Mesendoderm (in vitro differentiated cells): ENCODE measurements at regions not wholly inside any gene's neighbourhood (a gene's known extent, or its start where the extent isn't known, plus 50 kb on each side); places are given as distances from the start of the nearest gene placed in this dataset.

Experiments used
- DNase-seq: peaks from one replicate; pipeline ENCODE4 v3.0.0; 2013
- H2AK5ac ChIP-seq: 2 replicates; pipeline ENCODE4 v1.6.1; 2013; ENCODE audit warnings: low read length, inconsistent platforms
- H2BK120ac ChIP-seq: 2 replicates; pipeline ENCODE4 v1.6.1; 2013; ENCODE audit warnings: low read depth, mild to moderate bottlenecking, low read length, moderate library complexity, mixed read lengths
- H2BK15ac ChIP-seq: replicated peaks from 2 replicates; pipeline ENCODE4 v1.6.1; 2013; ENCODE audit warnings: low read depth, mild to moderate bottlenecking, moderate library complexity
- H2BK5ac ChIP-seq: 2 replicates; pipeline ENCODE4 v1.6.1; 2013; ENCODE audit warnings: low read length, inconsistent platforms
- H3K18ac ChIP-seq: 2 replicates; pipeline ENCODE4 v1.6.1; 2013; ENCODE audit warnings: mild to moderate bottlenecking, low read length, mixed read lengths
- H3K23ac ChIP-seq: one replicate; pipeline ENCODE4 v1.6.1; 2013; ENCODE audit warnings: low read length
- H3K27ac ChIP-seq: 2 replicates; pipeline ENCODE4 v1.5.1; 2013; ENCODE audit warnings: low read depth, mild to moderate bottlenecking, inconsistent platforms, low read length, moderate library complexity
- H3K27me3 ChIP-seq: 2 replicates; pipeline ENCODE4 v1.6.1; 2013; ENCODE audit warnings: low read length, control low read depth, mild to moderate bottlenecking, inconsistent platforms; ENCODE audit not compliant: insufficient read depth, poor library complexity
- H3K36me3 ChIP-seq: 2 replicates; pipeline ENCODE4 v1.6.1; 2013; ENCODE audit warnings: low read length, inconsistent platforms; ENCODE audit not compliant: control insufficient read depth, insufficient read depth
- H3K4ac ChIP-seq: one replicate; pipeline ENCODE4 v1.6.1; 2013; ENCODE audit warnings: low read depth, mild to moderate bottlenecking, low read length, moderate library complexity
- H3K4me1 ChIP-seq: 2 replicates; pipeline ENCODE4 v1.6.1; 2013; ENCODE audit warnings: low read depth, low read length, inconsistent platforms; ENCODE audit not compliant: control insufficient read depth
- H3K4me2 ChIP-seq: 2 replicates; pipeline ENCODE4 v1.6.1; 2013; ENCODE audit warnings: low read length
- H3K4me3 ChIP-seq: 2 replicates; pipeline ENCODE4 v1.5.1; 2013; ENCODE audit warnings: mild to moderate bottlenecking, low read length
- H3K56ac ChIP-seq: one replicate; pipeline ENCODE4 v1.6.1; 2013; ENCODE audit warnings: low read length
- H3K79me1 ChIP-seq: 2 replicates; pipeline ENCODE4 v1.6.1; 2013; ENCODE audit warnings: low read length, inconsistent platforms
- H3K79me2 ChIP-seq: 2 replicates; pipeline ENCODE4 v1.6.1; 2013; ENCODE audit warnings: mild to moderate bottlenecking, low read length; ENCODE audit not compliant: control insufficient read depth, insufficient read depth
- H3K9ac ChIP-seq: 2 replicates; pipeline ENCODE4 v1.6.1; 2013; ENCODE audit warnings: low read length, inconsistent platforms
- H4K5ac ChIP-seq: one replicate; pipeline ENCODE4 v1.6.1; 2013; ENCODE audit warnings: low read length
- H4K8ac ChIP-seq: one replicate; pipeline ENCODE4 v1.6.1; 2013; ENCODE audit warnings: low read depth, mild to moderate bottlenecking, control low read depth, low read length, moderate library complexity
- WGBS: extraction: QIAGEN DNeasy Blood & Tissue Kit; methylation state at CpG from one replicate; pipeline ENCODE4 v1.1.7; 2013; ENCODE audit warnings: low lambda C conversion rate, missing lambda C conversion rate; ENCODE audit not compliant: insufficient coverage; ENCODE audit errors: extremely low coverage; 5-methylcytosine and 5-hydroxymethylcytosine counted together

DNA sequence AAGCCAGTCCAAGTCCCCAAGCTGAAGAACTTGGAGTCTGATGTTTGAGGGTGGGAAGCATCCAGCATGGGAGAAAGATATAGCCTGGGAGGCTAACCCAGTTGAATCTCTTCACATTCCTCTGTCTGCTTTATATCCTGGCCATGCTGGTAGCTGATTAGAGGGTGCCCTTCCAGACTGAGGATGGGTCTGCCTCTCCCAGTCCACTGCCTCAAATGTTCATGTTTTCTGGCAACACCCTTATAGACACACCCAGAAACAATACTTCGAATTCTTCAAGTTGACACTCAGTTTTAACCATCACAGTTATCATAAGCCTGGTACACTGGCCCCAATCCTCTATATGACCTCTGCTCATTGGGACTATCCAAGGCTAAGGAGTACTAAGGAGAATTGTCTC, 124.1 kb upstream of the WDR1 start:
- Histone ChIP-seq H3K27ac (no peak overlapping the region), H3K4me3 (no peak overlapping the region), H4K5ac (no peak overlapping the region), H3K4me1 (no peaks in the 10 kb centered on the region), H3K27me3 (no peaks in the 10 kb centered on the region), H2AK5ac (no peak overlapping the region), H3K36me3 (no peaks in the 10 kb centered on the region), H3K79me1 (no peaks in the 10 kb centered on the region), H3K9ac (no peak overlapping the region), H3K23ac (no peak overlapping the region), H3K4ac (no peak overlapping the region), H3K56ac (no peak overlapping the region), H2BK15ac (no peak overlapping the region), H4K8ac (no peak overlapping the region), H3K79me2 (no peaks in the 10 kb centered on the region), H3K18ac (no peak overlapping the region), H3K4me2 (no peak overlapping the region), H2BK5ac (no peak overlapping the region), H2BK120ac (no peak overlapping the region)
- WGBS = no CpG with 5 or more reads among the region's 1 CpG
- DNase-seq = no peak

- Histone ChIP-seq H3K23ac (no peak overlapping the region), H2BK120ac (no peak overlapping the region), H2BK5ac (no peak overlapping the region), H3K4me3 (no peak overlapping the region), H3K4ac (no peak overlapping the region), H2BK15ac (no peak overlapping the region), H3K56ac (no peak overlapping the region), H4K8ac (no peak overlapping the region), H3K9ac (no peak overlapping the region), H4K5ac (no peak overlapping the region), H3K79me1 (no peaks in the 10 kb centered on the region), H2AK5ac (no peak overlapping the region), H3K79me2 (no peaks in the 10 kb centered on the region), H3K18ac (no peak overlapping the region), H3K4me2 (no peak overlapping the region), H3K36me3 (no peaks in the 10 kb centered on the region), H3K4me1 (no peaks in the 10 kb centered on the region), H3K27ac (no peak overlapping the region), H3K27me3 (no peaks in the 10 kb centered on the region)
- no peak for DNase-seq
- WGBS = no CpG with 5 or more reads among the region's 7 CpGs
These were observed 123.5 kb upstream of the WDR1 start for GRCh38 chr4:10239982-10240654.

DNA sequence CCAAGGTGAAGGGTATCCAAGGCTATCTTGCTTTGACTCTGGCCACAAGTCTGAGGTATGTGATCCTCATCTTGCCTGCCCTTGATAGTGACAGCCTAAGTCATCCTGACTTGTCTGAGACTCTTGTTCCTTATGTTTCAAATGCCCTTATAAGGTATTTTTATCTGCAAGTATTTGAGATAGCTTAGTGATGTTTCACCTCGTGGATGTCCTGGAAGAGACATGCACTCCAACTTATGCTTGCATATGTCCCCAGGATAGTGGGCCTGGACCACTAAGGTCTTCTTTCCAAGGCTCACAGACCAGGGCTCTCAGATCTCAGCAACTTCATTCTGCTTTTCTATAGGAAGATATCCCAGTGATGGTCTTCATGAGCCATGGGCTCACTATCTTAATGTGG, 120.5 kb upstream of the WDR1 start:
- no peak overlapping the region for H3K27ac ChIP-seq
- H2BK5ac ChIP-seq = no peak overlapping the region
- H3K23ac ChIP-seq = no peak overlapping the region
- H3K4me2 ChIP-seq = no peak overlapping the region
- H4K8ac ChIP-seq = no peak overlapping the region
- no peak overlapping the region for H3K4ac ChIP-seq
- H3K56ac ChIP-seq = no peak overlapping the region
- no peak overlapping the region for H2BK120ac ChIP-seq
- H2AK5ac ChIP-seq = no peak overlapping the region
- no peaks in the 10 kb centered on the region for H3K79me1 ChIP-seq
- no CpG with 5 or more reads among the region's 1 CpG for WGBS
- no peaks in the 10 kb centered on the region for H3K4me1 ChIP-seq
- no peak for DNase-seq
- H2BK15ac ChIP-seq = no peak overlapping the region
- no peak overlapping the region for H3K18ac ChIP-seq
- no peak overlapping the region for H3K4me3 ChIP-seq
- no peak overlapping the region for H3K9ac ChIP-seq
- no peak overlapping the region for H4K5ac ChIP-seq
- no peaks in the 10 kb centered on the region for H3K79me2 ChIP-seq
- no peaks in the 10 kb centered on the region for H3K27me3 ChIP-seq
- no peaks in the 10 kb centered on the region for H3K36me3 ChIP-seq

- Histone ChIP-seq H3K4ac (no peak overlapping the region), H3K18ac (no peak overlapping the region), H3K23ac (no peak overlapping the region), H4K8ac (no peak overlapping the region), H2BK5ac (no peak overlapping the region), H3K27me3 (no peaks in the 10 kb centered on the region), H3K9ac (no peak overlapping the region), H2BK120ac (no peak overlapping the region), H3K36me3 (no peaks in the 10 kb centered on the region), H3K4me1 (no peaks in the 10 kb centered on the region), H3K56ac (no peak overlapping the region), H3K27ac (no peak overlapping the region), H3K79me2 (no peaks in the 10 kb centered on the region), H3K4me2 (no peak overlapping the region), H4K5ac (no peak overlapping the region), H3K4me3 (no peak overlapping the region), H2BK15ac (no peak overlapping the region), H2AK5ac (no peak overlapping the region), H3K79me1 (no peaks in the 10 kb centered on the region)
- WGBS = no CpG with 5 or more reads among the region's 4 CpGs
- no peak for DNase-seq
These were observed 115.5 kb upstream of the WDR1 start for GRCh38 chr4:10232114-10232513.

GRCh38 chr4:10226756-10227155, 110.2 kb upstream of the WDR1 start:
- WGBS = no CpG with 5 or more reads among the region's 3 CpGs
- no peak overlapping the region for H3K27ac ChIP-seq

DNA sequence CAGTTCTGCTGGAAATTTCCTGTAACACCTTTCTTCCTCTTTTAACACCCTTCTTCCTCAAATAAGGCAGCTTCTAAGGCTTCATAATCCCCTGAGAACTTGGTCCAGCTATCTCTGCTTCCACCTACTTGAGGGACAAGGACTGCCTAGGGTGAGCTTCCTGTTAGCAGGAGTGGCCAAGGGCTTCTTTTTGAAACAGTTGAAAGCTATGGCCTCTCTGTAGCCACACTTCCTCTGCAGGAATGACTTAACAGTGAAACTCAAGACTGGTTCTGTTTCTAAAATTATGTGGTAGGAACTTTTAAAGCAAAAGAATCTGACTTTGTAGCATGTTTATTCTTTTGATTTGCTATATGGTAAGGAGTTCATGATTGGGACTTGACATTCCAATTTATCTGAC, 108.5 kb upstream of the WDR1 start:
- no peak overlapping the region for H2BK15ac ChIP-seq
- H3K36me3 ChIP-seq = no peaks in the 10 kb centered on the region
- no peak overlapping the region for H3K4ac ChIP-seq
- H3K18ac ChIP-seq = no peak overlapping the region
- H2BK120ac ChIP-seq = no peak overlapping the region
- DNase-seq = no peak
- no peak overlapping the region for H3K23ac ChIP-seq
- no peak overlapping the region for H3K4me3 ChIP-seq
- H3K9ac ChIP-seq = no peak overlapping the region
- H3K4me1 ChIP-seq = no peaks in the 10 kb centered on the region
- H3K79me1 ChIP-seq = no peaks in the 10 kb centered on the region
- H3K79me2 ChIP-seq = no peaks in the 10 kb centered on the region
- no peak overlapping the region for H2BK5ac ChIP-seq
- no peak overlapping the region for H2AK5ac ChIP-seq
- H3K56ac ChIP-seq = no peak overlapping the region
- H4K5ac ChIP-seq = no peak overlapping the region
- no peaks in the 10 kb centered on the region for H3K27me3 ChIP-seq
- no peak overlapping the region for H3K27ac ChIP-seq
- H4K8ac ChIP-seq = no peak overlapping the region
- no peak overlapping the region for H3K4me2 ChIP-seq

More at GRCh38 chr4:10226756-10227155, 110.2 kb upstream of the WDR1 start:
- Histone ChIP-seq H3K4me3 (no peak overlapping the region), H3K27me3 (no peaks in the 10 kb centered on the region), H3K56ac (no peak overlapping the region), H4K5ac (no peak overlapping the region), H2BK120ac (no peak overlapping the region), H3K18ac (no peak overlapping the region), H2BK5ac (no peak overlapping the region), H3K79me2 (no peaks in the 10 kb centered on the region), H3K36me3 (no peaks in the 10 kb centered on the region), H2AK5ac (no peak overlapping the region), H3K4ac (no peak overlapping the region), H3K4me2 (no peak overlapping the region), H4K8ac (no peak overlapping the region), H3K79me1 (no peaks in the 10 kb centered on the region), H2BK15ac (no peak overlapping the region), H3K4me1 (no peaks in the 10 kb centered on the region), H3K23ac (no peak overlapping the region), H3K9ac (no peak overlapping the region)
- DNase-seq = no peak
